Testis (tissue), 2 donors: ENCODE measurements at regions not wholly inside any gene's neighbourhood (a gene's known extent, or its start where the extent isn't known, plus 50 kb on each side); places are given as distances from the start of the nearest gene placed in this dataset.
"Not testable (repeated sequence)": the region's sequence is repeated elsewhere in the genome, so short reads cannot be mapped to it uniquely, and the experiment has no call there.

ENCODE experiments used
- DNase-seq: peaks from one replicate; pipeline ENCODE4 v3.0.0-alpha.2; 2019
- H3K27ac ChIP-seq, 2 donors: fragments of 200-600 bp; sonication (generic); one replicate each; pipeline ENCODE4 v1.5.1; 2019
- H3K27me3 ChIP-seq: fragments of 200-600 bp; sonication (generic); one replicate; pipeline ENCODE4 v1.5.1; 2019
- H3K36me3 ChIP-seq: fragments of 200-600 bp; sonication (generic); one replicate; pipeline ENCODE4 v1.5.1; 2017; ENCODE audit warnings: low read depth; ENCODE audit errors: missing control alignments
- H3K4me1 ChIP-seq: fragments of 200-600 bp; sonication (generic); one replicate; pipeline ENCODE4 v1.5.1; 2019
- H3K4me3 ChIP-seq, 2 donors: fragments of 200-600 bp; sonication (generic); one replicate each; pipeline ENCODE4 v1.5.1; 2017 to 2019
- H3K9me3 ChIP-seq: fragments of 200-600 bp; sonication (generic); one replicate; pipeline ENCODE4 v1.5.1; 2017
- POLR2A ChIP-seq: fragments of 450-650 bp; IDR thresholded peaks from one replicate; pipeline ENCODE4 v1.6.1; 2017; ENCODE audit warnings: antibody characterized with exemption, mild to moderate bottlenecking, moderate library complexity
- WGBS, 2 donors: methylation state at CpG; one replicate each; pipeline ENCODE4 v1.1.5; 2018; 5-methylcytosine and 5-hydroxymethylcytosine counted together
- intact Hi-C: fragments of 100-400 bp; cut with DNase I; formaldehyde crosslinking; loops from one replicate; pipeline ENCODE4 v1.15.1; 2023; ENCODE audit warnings: low total_unique reads
- TF ChIP-seq, protein P1 (sequence below), 3 experiments: fragments of 450-650 bp in 2 of 3; fragments of 200-600 bp in 1 of 3; sonication (generic) in 1 of 3; IDR thresholded peaks; one replicate each; pipeline ENCODE4 v1.5.1; 2016 to 2019; ENCODE audit warnings: antibody characterized with exemption in 3 of 3, mild to moderate bottlenecking in 2 of 3, moderate library complexity in 1 of 3

GRCh38 chr6:84304881-84305280 is 77.4 kb upstream of the CEP162 start:
- WGBS, 2 donors, result 51 to 56% methylated on average over 3 of the region's 3 CpGs

GRCh38 chr6:84291033-84291432 is 63.6 kb upstream of the CEP162 start:
- H3K36me3 ChIP-seq, intact Hi-C loops, H3K27me3 ChIP-seq, H3K4me3 ChIP-seq, H3K9me3 ChIP-seq, DNase-seq, H3K27ac ChIP-seq, H3K4me1 ChIP-seq: not testable (repeated sequence)
- WGBS, 2 donors, result 94 to 100% methylated on average over 1 of the region's 1 CpG

More at GRCh38 chr6:84304881-84305280, 77.4 kb upstream of the CEP162 start:
- no peak for DNase-seq
- H3K4me3 ChIP-seq, result no peak overlapping the region
- no peaks in the 10 kb centered on the region for H3K36me3 ChIP-seq
- no peak for TF ChIP-seq POLR2A
- TF ChIP-seq, protein P1, sequence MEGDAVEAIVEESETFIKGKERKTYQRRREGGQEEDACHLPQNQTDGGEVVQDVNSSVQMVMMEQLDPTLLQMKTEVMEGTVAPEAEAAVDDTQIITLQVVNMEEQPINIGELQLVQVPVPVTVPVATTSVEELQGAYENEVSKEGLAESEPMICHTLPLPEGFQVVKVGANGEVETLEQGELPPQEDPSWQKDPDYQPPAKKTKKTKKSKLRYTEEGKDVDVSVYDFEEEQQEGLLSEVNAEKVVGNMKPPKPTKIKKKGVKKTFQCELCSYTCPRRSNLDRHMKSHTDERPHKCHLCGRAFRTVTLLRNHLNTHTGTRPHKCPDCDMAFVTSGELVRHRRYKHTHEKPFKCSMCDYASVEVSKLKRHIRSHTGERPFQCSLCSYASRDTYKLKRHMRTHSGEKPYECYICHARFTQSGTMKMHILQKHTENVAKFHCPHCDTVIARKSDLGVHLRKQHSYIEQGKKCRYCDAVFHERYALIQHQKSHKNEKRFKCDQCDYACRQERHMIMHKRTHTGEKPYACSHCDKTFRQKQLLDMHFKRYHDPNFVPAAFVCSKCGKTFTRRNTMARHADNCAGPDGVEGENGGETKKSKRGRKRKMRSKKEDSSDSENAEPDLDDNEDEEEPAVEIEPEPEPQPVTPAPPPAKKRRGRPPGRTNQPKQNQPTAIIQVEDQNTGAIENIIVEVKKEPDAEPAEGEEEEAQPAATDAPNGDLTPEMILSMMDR (IDR thresholded peaks at IDR 0.05), result no peak
- intact Hi-C loops, result no loop called here
- H3K27ac ChIP-seq, result no peak overlapping the region
- no peaks in the 10 kb centered on the region for H3K4me1 ChIP-seq
- no peaks in the 10 kb centered on the region for H3K27me3 ChIP-seq
- H3K9me3 ChIP-seq, result no peaks in the 10 kb centered on the region

DNA sequence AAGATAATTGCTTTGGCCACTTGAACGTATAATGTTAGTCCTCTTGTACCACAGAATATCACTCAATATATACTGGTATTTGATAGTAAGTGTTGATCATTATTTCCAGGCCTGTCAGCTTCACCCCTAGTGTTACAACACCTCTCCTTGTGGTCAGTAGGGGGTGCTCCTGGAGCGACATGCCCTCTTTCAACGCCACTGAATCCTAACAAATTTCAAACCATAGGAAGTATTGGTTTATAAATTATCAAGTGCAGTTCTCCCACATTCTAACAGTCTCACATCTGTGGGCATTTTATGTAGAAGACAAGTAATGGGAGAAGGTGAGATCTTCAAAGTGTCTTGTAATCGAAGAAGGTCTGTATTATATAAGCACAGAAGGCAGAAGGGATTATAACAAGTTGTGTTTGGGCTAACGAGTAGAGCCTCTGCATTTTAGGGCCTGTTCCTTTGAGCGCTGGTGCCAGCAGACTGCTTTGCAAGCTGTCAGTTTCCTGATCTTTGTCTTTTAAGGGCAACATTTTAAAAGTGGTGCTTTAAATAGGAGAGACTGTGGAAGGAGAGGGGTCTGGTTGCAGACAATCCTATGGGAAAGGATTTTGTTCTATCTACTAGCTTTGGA is 57.1 kb upstream of the CEP162 start:
- Histone ChIP-seq H3K9me3 (no peaks in the 10 kb centered on the region), H3K4me3 (no peak overlapping the region), H3K4me1 (no peaks in the 10 kb centered on the region), H3K27ac (no peak overlapping the region), H3K36me3 (no peaks in the 10 kb centered on the region), H3K27me3 (no peaks in the 10 kb centered on the region)
- intact Hi-C loops, result no loop called here
- no peak for DNase-seq
- 41 to 58% methylated on average over 6 of the region's 6 CpGs for WGBS, 2 donors
- no peak for TF ChIP-seq POLR2A
- TF ChIP-seq, protein P1 (IDR thresholded peaks at IDR 0.05), result peak in 1 of 3 experiments; percentile 20

- no peaks in the 10 kb centered on the region for H3K4me1 ChIP-seq
- no peak for DNase-seq
- WGBS, 2 donors, result 82 to 83% methylated on average over 10 of the region's 10 CpGs
- no peaks in the 10 kb centered on the region for H3K27me3 ChIP-seq
- no peak overlapping the region for H3K27ac ChIP-seq
- intact Hi-C loops, result no loop called here
- no peaks in the 10 kb centered on the region for H3K36me3 ChIP-seq
- no peaks in the 10 kb centered on the region for H3K9me3 ChIP-seq
- H3K4me3 ChIP-seq, result no peak overlapping the region
- TF ChIP-seq, protein P1 (IDR thresholded peaks at IDR 0.05), result no peak
- TF ChIP-seq POLR2A, result no peak
Measured at GRCh38 chr6:84282550-84282949, 55.1 kb upstream of the CEP162 start.

DNA sequence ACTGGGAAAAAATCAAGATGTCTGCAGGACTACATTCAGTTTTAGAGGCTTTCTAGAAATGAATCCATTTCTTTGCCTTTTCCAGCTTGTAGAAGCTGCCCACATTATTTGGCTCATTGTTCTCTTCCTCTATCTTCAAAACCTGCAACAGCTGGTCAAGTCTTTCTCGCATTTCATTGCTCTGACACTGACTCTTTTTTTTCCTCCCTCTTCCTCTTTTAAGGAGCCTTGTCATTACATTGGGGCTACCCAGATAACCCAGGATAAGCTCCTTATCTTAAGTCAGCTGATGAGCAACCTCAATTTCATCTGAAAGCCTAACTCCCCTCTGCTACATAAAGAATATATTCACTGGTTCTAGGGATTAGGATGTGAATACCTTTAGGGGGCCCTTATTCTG is 53.2 kb upstream of the CEP162 start:
- H3K27me3 ChIP-seq, result no peaks in the 10 kb centered on the region
- H3K36me3 ChIP-seq, result no peaks in the 10 kb centered on the region
- no peaks in the 10 kb centered on the region for H3K9me3 ChIP-seq
- H3K4me3 ChIP-seq, result no peak overlapping the region
- H3K27ac ChIP-seq, result no peak overlapping the region
- intact Hi-C loops, result no loop called here
- WGBS, 2 donors, result 75 to 79% methylated on average over 1 of the region's 1 CpG
- no peaks in the 10 kb centered on the region for H3K4me1 ChIP-seq
- no peak for DNase-seq
- TF ChIP-seq, protein P1 (IDR thresholded peaks at IDR 0.05), result no peak
- TF ChIP-seq POLR2A, result no peak
